GM23338 (cell line): ENCODE measurements at regions not wholly inside any gene's neighbourhood (a gene's known extent, or its start where the extent isn't known, plus 50 kb on each side); places are given as distances from the start of the nearest gene placed in this dataset.

Experiments used
- ATAC-seq: fragments of 200-7000 bp; cut with Tn5 transposase; 3 replicates; pipeline ENCODE4 v1.9.1; 2020
- DNase-seq: peaks from one replicate; pipeline ENCODE4 v3.0.0-alpha.2; 2015; ENCODE audit warnings: low spot score
- H2AFZ ChIP-seq: fragments of 200-600 bp; sonication (generic); 2 replicates; pipeline ENCODE4 v1.8.0; 2016; ENCODE audit warnings: antibody characterized with exemption, mild to moderate bottlenecking, moderate library complexity
- H3F3A ChIP-seq: fragments of 200-600 bp; sonication (generic); replicated peaks from 2 replicates; pipeline ENCODE4 v1.8.0; 2017; ENCODE audit warnings: antibody characterized with exemption, mixed run types, low read depth
- H3K27ac ChIP-seq: fragments of 200-600 bp; sonication (generic); 2 replicates; pipeline ENCODE4 v1.6.1; 2016; ENCODE audit warnings: low read depth
- H3K27me3 ChIP-seq: fragments of 200-600 bp; sonication (generic); 2 replicates; pipeline ENCODE4 v1.8.0; 2016; ENCODE audit warnings: mild to moderate bottlenecking, mixed run types, moderate library complexity; ENCODE audit not compliant: insufficient read depth
- H3K36me3 ChIP-seq: fragments of 200-600 bp; sonication (generic); 2 replicates; pipeline ENCODE4 v1.8.0; 2016; ENCODE audit warnings: mild to moderate bottlenecking; ENCODE audit not compliant: insufficient read depth
- H3K4me1 ChIP-seq: fragments of 200-600 bp; sonication (generic); 2 replicates; pipeline ENCODE4 v1.8.0; 2016; ENCODE audit warnings: mild to moderate bottlenecking, moderate library complexity; ENCODE audit not compliant: insufficient read depth
- H3K4me2 ChIP-seq: fragments of 200-600 bp; sonication (generic); 2 replicates; pipeline ENCODE4 v1.7.1; 2017; ENCODE audit warnings: mixed run types
- H3K4me3 ChIP-seq: fragments of 200-600 bp; sonication (generic); 2 replicates; pipeline ENCODE4 v1.6.1; 2016; ENCODE audit warnings: mixed run types
- H3K79me2 ChIP-seq: fragments of 200-600 bp; sonication (generic); replicated peaks from 2 replicates; pipeline ENCODE4 v1.8.0; 2017; ENCODE audit warnings: mild to moderate bottlenecking; ENCODE audit not compliant: insufficient read depth
- H3K9me2 ChIP-seq: fragments of 200-600 bp; sonication (generic); 2 replicates; pipeline ENCODE4 v1.8.0; 2017; ENCODE audit not compliant: insufficient read depth
- H4K20me1 ChIP-seq: fragments of 200-600 bp; sonication (generic); replicated peaks from 2 replicates; pipeline ENCODE4 v1.8.0; 2017; ENCODE audit warnings: mild to moderate bottlenecking; ENCODE audit not compliant: insufficient read depth
- H3K27ac Mint-ChIP-seq: 2 replicates; pipeline ENCODE4 v1.8.0; 2020; ENCODE audit warnings: inconsistent platforms, mild to moderate bottlenecking, moderate library complexity, mixed read lengths
- H3K27me3 Mint-ChIP-seq: 3 replicates; pipeline ENCODE4 v1.8.0; 2022; ENCODE audit warnings: low read depth, mild to moderate bottlenecking, moderate library complexity, mixed read lengths, inconsistent platforms; ENCODE audit not compliant: insufficient read depth, poor library complexity
- H3K36me3 Mint-ChIP-seq: 3 replicates; pipeline ENCODE4 v1.8.0; 2021; ENCODE audit warnings: low read depth, mild to moderate bottlenecking, inconsistent platforms, moderate library complexity, mixed read lengths
- H3K4me1 Mint-ChIP-seq: 3 replicates; pipeline ENCODE4 v1.8.0; 2020; ENCODE audit warnings: mild to moderate bottlenecking, inconsistent platforms, mixed read lengths
- H3K4me3 Mint-ChIP-seq: 3 replicates; pipeline ENCODE4 v1.8.0; 2021; ENCODE audit warnings: moderate library complexity, mild to moderate bottlenecking, inconsistent platforms, mixed read lengths
- H3K9me3 Mint-ChIP-seq: 3 replicates; pipeline ENCODE4 v1.8.0; 2020; ENCODE audit warnings: moderate library complexity, mild to moderate bottlenecking, inconsistent platforms, mixed read lengths
- CREB1 ChIP-seq: fragments of 250-450 bp; sonication (Bioruptor Pico); IDR thresholded peaks from 2 replicates; pipeline ENCODE4 v1.5.0; 2020; ENCODE audit warnings: low read depth, mild to moderate bottlenecking, moderate library complexity
- CTCF ChIP-seq, 2 experiments: fragments of 200-600 bp in 1 of 2; sonication (generic) in 1 of 2; conservative IDR thresholded peaks; 2 replicates each; pipeline versions ENCODE4 v1.5.1 to v1.6.1; 2016 to 2017; ENCODE audit warnings: antibody characterized with exemption in 2 of 2, low read depth in 2 of 2, mild to moderate bottlenecking in 2 of 2, moderate library complexity in 1 of 2
- ETS1 ChIP-seq: IDR thresholded peaks from 2 replicates; pipeline ENCODE4 v1.6.1; 2016; ENCODE audit warnings: antibody characterized with exemption
- EZH2 ChIP-seq: fragments of 200-600 bp; sonication (generic); IDR thresholded peaks from one replicate; pipeline ENCODE4 v1.8.0; 2017; ENCODE audit warnings: antibody characterized with exemption, mild to moderate bottlenecking, low read depth; ENCODE audit not compliant: unreplicated experiment
- JUNB ChIP-seq: IDR thresholded peaks from one replicate; pipeline ENCODE4 v1.6.1; 2016; ENCODE audit warnings: antibody characterized with exemption; ENCODE audit not compliant: unreplicated experiment
- NANOG ChIP-seq: IDR thresholded peaks from 2 replicates; pipeline ENCODE4 v1.6.1; 2016; ENCODE audit warnings: antibody characterized with exemption, borderline replicate concordance
- STAT1 ChIP-seq: IDR thresholded peaks from one replicate; pipeline ENCODE4 v1.6.1; 2016; ENCODE audit warnings: antibody characterized with exemption; ENCODE audit not compliant: unreplicated experiment
- ZNF331 ChIP-seq: fragments of 250-450 bp; sonication (Bioruptor Pico); IDR thresholded peaks from 2 replicates; pipeline ENCODE4 v1.5.0; 2020; ENCODE audit warnings: low read depth, mild to moderate bottlenecking, moderate library complexity
- ZNF462 ChIP-seq: fragments of 250-450 bp; sonication (Bioruptor Pico); IDR thresholded peaks from 2 replicates; pipeline ENCODE4 v1.5.0; 2020; ENCODE audit warnings: mild to moderate bottlenecking, moderate library complexity
- TF ChIP-seq, protein P1 (sequence below): IDR thresholded peaks from one replicate; pipeline ENCODE4 v1.6.1; 2018; ENCODE audit warnings: antibody characterized with exemption; ENCODE audit not compliant: unreplicated experiment

- no peaks in the 10 kb centered on the region for H3K36me3 ChIP-seq
- Mint-ChIP-seq H3K27ac (no peak overlapping the region), H3K4me1 (no peaks in the 10 kb centered on the region), H3K36me3 (peaks cover 43% of the 10 kb centered on the region), H3K9me3 (peaks cover 100% of the 10 kb centered on the region), H3K4me3 (no peak overlapping the region), H3K27me3 (peaks cover 7% of the 10 kb centered on the region)
- no peak for TF ChIP-seq STAT1
- no peak for TF ChIP-seq ETS1
- no peak for TF ChIP-seq JUNB
- TF ChIP-seq NANOG, result no peak
- TF ChIP-seq CTCF (conservative IDR thresholded peaks at IDR 0.05; ENCODE audit: low read depth in 2 of 2), result no peak
- no peak for TF ChIP-seq CREB1 (CRISPR knock-in tag)
- no peak for TF ChIP-seq EZH2
- TF ChIP-seq, protein P1, sequence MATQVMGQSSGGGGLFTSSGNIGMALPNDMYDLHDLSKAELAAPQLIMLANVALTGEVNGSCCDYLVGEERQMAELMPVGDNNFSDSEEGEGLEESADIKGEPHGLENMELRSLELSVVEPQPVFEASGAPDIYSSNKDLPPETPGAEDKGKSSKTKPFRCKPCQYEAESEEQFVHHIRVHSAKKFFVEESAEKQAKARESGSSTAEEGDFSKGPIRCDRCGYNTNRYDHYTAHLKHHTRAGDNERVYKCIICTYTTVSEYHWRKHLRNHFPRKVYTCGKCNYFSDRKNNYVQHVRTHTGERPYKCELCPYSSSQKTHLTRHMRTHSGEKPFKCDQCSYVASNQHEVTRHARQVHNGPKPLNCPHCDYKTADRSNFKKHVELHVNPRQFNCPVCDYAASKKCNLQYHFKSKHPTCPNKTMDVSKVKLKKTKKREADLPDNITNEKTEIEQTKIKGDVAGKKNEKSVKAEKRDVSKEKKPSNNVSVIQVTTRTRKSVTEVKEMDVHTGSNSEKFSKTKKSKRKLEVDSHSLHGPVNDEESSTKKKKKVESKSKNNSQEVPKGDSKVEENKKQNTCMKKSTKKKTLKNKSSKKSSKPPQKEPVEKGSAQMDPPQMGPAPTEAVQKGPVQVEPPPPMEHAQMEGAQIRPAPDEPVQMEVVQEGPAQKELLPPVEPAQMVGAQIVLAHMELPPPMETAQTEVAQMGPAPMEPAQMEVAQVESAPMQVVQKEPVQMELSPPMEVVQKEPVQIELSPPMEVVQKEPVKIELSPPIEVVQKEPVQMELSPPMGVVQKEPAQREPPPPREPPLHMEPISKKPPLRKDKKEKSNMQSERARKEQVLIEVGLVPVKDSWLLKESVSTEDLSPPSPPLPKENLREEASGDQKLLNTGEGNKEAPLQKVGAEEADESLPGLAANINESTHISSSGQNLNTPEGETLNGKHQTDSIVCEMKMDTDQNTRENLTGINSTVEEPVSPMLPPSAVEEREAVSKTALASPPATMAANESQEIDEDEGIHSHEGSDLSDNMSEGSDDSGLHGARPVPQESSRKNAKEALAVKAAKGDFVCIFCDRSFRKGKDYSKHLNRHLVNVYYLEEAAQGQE, result no peak
- no peak for TF ChIP-seq ZNF462 (CRISPR knock-in tag)
- TF ChIP-seq ZNF331 (CRISPR knock-in tag), result no peak
- H3F3A ChIP-seq, result no peaks in the 10 kb centered on the region
- H3K27ac ChIP-seq, result no peak overlapping the region
- H2AFZ ChIP-seq, result no peak overlapping the region
- H4K20me1 ChIP-seq, result no peaks in the 10 kb centered on the region
- no peak overlapping the region for H3K4me3 ChIP-seq
- no peaks in the 10 kb centered on the region for H3K9me2 ChIP-seq
- no peak overlapping the region for H3K4me2 ChIP-seq
- H3K79me2 ChIP-seq, result no peaks in the 10 kb centered on the region
- ATAC-seq, result no peak
- H3K4me1 ChIP-seq, result no peaks in the 10 kb centered on the region
- no peak for DNase-seq
- H3K27me3 ChIP-seq, result no peaks in the 10 kb centered on the region
Measured at GRCh38 chr16:35639233-35640205, 2180.1 kb downstream of the TP53TG3F start.
